ENCODE measurements at regions not wholly inside any gene's neighbourhood (a gene's known extent, or its start where the extent isn't known, plus 50 kb on each side); places are given as distances from the start of the nearest gene placed in this dataset.
"Not testable (repeated sequence)": the region's sequence is repeated elsewhere in the genome, so short reads cannot be mapped to it uniquely, and the experiment has no call there.

- DNase-seq (ENCODE audit: low read depth, low spot score) = no peak
- in situ Hi-C loops (cut with HindIII; ENCODE audit: low pct_unique_long_range_greater_than_20kb, low sequenced_read_pairs) = no loop called here
Observed at GRCh38 chr9:6109986-6110385, 94.6 kb upstream of the RANBP6 start.

- DNase-seq (ENCODE audit: low read depth, low spot score) = no peak
- in situ Hi-C loops (cut with HindIII; ENCODE audit: low pct_unique_long_range_greater_than_20kb, low sequenced_read_pairs) = no loop called here
Observed at GRCh38 chr9:6109571-6109970, 94.1 kb upstream of the RANBP6 start.

GRCh38 chr9:6106711-6107339, 91.4 kb upstream of the RANBP6 start:
- DNase-seq (ENCODE audit: low read depth, low spot score) = peak; percentile 63
- in situ Hi-C loops (cut with HindIII; ENCODE audit: low pct_unique_long_range_greater_than_20kb, low sequenced_read_pairs) = no loop called here

- DNase-seq (ENCODE audit: low read depth, low spot score) = no peak
- in situ Hi-C loops (cut with HindIII; ENCODE audit: low pct_unique_long_range_greater_than_20kb, low sequenced_read_pairs) = no loop called here
Observed at GRCh38 chr9:6105738-6106137, 90.3 kb upstream of the RANBP6 start.

GRCh38 chr9:6104406-6104805, 89.0 kb upstream of the RANBP6 start:
- DNase-seq (ENCODE audit: low read depth, low spot score); in situ Hi-C loops (cut with HindIII; ENCODE audit: low pct_unique_long_range_greater_than_20kb, low sequenced_read_pairs): not testable (repeated sequence)

GRCh38 chr9:6103911-6104310, 88.5 kb upstream of the RANBP6 start:
- in situ Hi-C loops (cut with HindIII; ENCODE audit: low pct_unique_long_range_greater_than_20kb, low sequenced_read_pairs); DNase-seq (ENCODE audit: low read depth, low spot score): not testable (repeated sequence)

GRCh38 chr9:6102336-6102987, 87.0 kb upstream of the RANBP6 start:
- in situ Hi-C loops (cut with HindIII; ENCODE audit: low pct_unique_long_range_greater_than_20kb, low sequenced_read_pairs) = not testable (repeated sequence)

GRCh38 chr9:6101725-6102124, 86.3 kb upstream of the RANBP6 start:
- in situ Hi-C loops (cut with HindIII; ENCODE audit: low pct_unique_long_range_greater_than_20kb, low sequenced_read_pairs) = not testable (repeated sequence)

More at GRCh38 chr9:6102336-6102987, 87.0 kb upstream of the RANBP6 start:
- peak; percentile 41 for DNase-seq (ENCODE audit: low read depth, low spot score)

GRCh38 chr9:6099346-6099745, 83.9 kb upstream of the RANBP6 start:
- in situ Hi-C loops (cut with HindIII; ENCODE audit: low pct_unique_long_range_greater_than_20kb, low sequenced_read_pairs) = not testable (repeated sequence)

More at GRCh38 chr9:6101725-6102124, 86.3 kb upstream of the RANBP6 start:
- not testable (repeated sequence) for DNase-seq (ENCODE audit: low read depth, low spot score)

GRCh38 chr9:6098431-6098830, 83.0 kb upstream of the RANBP6 start:
- no peak for DNase-seq (ENCODE audit: low read depth, low spot score)
- in situ Hi-C loops (cut with HindIII; ENCODE audit: low pct_unique_long_range_greater_than_20kb, low sequenced_read_pairs) = no loop called here

More at GRCh38 chr9:6099346-6099745, 83.9 kb upstream of the RANBP6 start:
- DNase-seq (ENCODE audit: low read depth, low spot score) = not testable (repeated sequence)

- DNase-seq (ENCODE audit: low read depth, low spot score) = no peak
- in situ Hi-C loops (cut with HindIII; ENCODE audit: low pct_unique_long_range_greater_than_20kb, low sequenced_read_pairs) = no loop called here
Observed at GRCh38 chr9:6096821-6097220, 81.4 kb upstream of the RANBP6 start.

GRCh38 chr9:6090277-6091210, 75.1 kb upstream of the RANBP6 start:
- DNase-seq (ENCODE audit: low read depth, low spot score) = no peak
- in situ Hi-C loops (cut with HindIII; ENCODE audit: low pct_unique_long_range_greater_than_20kb, low sequenced_read_pairs) = no loop called here

- in situ Hi-C loops (cut with HindIII; ENCODE audit: low pct_unique_long_range_greater_than_20kb, low sequenced_read_pairs) = no loop called here
- no peak for DNase-seq (ENCODE audit: low read depth, low spot score)
Observed at GRCh38 chr9:6089300-6089699, 73.9 kb upstream of the RANBP6 start.

GRCh38 chr9:6086006-6086655, 70.7 kb upstream of the RANBP6 start:
- in situ Hi-C loops (cut with HindIII; ENCODE audit: low pct_unique_long_range_greater_than_20kb, low sequenced_read_pairs) = no loop called here
- no peak for DNase-seq (ENCODE audit: low read depth, low spot score)

GRCh38 chr9:6080154-6080716, 64.8 kb upstream of the RANBP6 start:
- in situ Hi-C loops (cut with HindIII; ENCODE audit: low pct_unique_long_range_greater_than_20kb, low sequenced_read_pairs) = no loop called here
- DNase-seq (ENCODE audit: low read depth, low spot score) = peak; percentile 91

- in situ Hi-C loops (cut with HindIII; ENCODE audit: low pct_unique_long_range_greater_than_20kb, low sequenced_read_pairs) = no loop called here
- peak; percentile 63 for DNase-seq (ENCODE audit: low read depth, low spot score)
Observed at GRCh38 chr9:6079386-6079785, 64.0 kb upstream of the RANBP6 start.

- DNase-seq (ENCODE audit: low read depth, low spot score) = no peak
- in situ Hi-C loops (cut with HindIII; ENCODE audit: low pct_unique_long_range_greater_than_20kb, low sequenced_read_pairs) = no loop called here
Observed at GRCh38 chr9:6078382-6079105, 63.1 kb upstream of the RANBP6 start.

Measured in SK-MEL-5 (cell line).